Activated naive CD8-positive, alpha-beta T cell treated with anti-CD3 and anti-CD28 coated beads, Interleukin-2, amount 50 U/mL, for 24 hours (primary cell): ENCODE measurements at regions not wholly inside any gene's neighbourhood (a gene's known extent, or its start where the extent isn't known, plus 50 kb on each side); places are given as distances from the start of the nearest gene placed in this dataset.
A peak's percentile ranks its signal among the peaks of the same experiment; 100 is the strongest.
"Not testable (repeated sequence)": the region's sequence is repeated elsewhere in the genome, so short reads cannot be mapped to it uniquely, and the experiment has no call there.

Experiments used
- ATAC-seq: fragments of 150-1000 bp; cut with Tn5 transposase; one replicate; pipeline ENCODE4 v1.10.0; 2021
- DNase-seq: peaks from one replicate; pipeline ENCODE4 v3.0.0; 2021
- H3K27ac Mint-ChIP-seq: one replicate; pipeline ENCODE4 v1.8.0; 2021; ENCODE audit warnings: mild to moderate bottlenecking, mixed read lengths
- H3K27me3 Mint-ChIP-seq: one replicate; pipeline ENCODE4 v1.8.0; 2021; ENCODE audit warnings: mixed read lengths
- H3K36me3 Mint-ChIP-seq: one replicate; pipeline ENCODE4 v1.8.0; 2021; ENCODE audit warnings: low read depth, mixed read lengths
- H3K4me1 Mint-ChIP-seq: one replicate; pipeline ENCODE4 v1.8.0; 2021; ENCODE audit warnings: mixed read lengths
- H3K4me3 Mint-ChIP-seq: one replicate; pipeline ENCODE4 v1.8.0; 2021; ENCODE audit warnings: mild to moderate bottlenecking, moderate library complexity, mixed read lengths
- H3K9me3 Mint-ChIP-seq: one replicate; pipeline ENCODE4 v1.8.0; 2021; ENCODE audit warnings: mixed read lengths

DNA sequence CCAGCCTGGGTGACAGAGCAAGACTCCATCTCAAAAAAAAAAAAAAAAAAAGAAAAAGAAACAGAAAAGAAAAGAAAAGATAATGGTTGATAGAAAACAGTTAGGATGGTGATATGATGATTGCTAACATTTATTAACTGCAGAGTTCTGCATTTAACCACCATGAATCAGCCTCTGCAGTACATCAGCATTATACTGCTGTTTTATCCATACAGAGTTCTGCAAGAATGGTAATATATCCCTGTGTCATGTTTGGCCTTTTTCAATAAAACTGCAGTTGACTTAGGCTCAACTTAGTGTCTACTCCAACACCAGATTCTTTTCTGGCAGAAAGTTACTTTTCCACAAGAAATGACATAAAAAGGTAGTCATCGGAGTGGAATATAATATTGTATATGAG is 62.6 kb downstream of the DUSP6 start:
- no peak for ATAC-seq
- DNase-seq: no peak

DNA sequence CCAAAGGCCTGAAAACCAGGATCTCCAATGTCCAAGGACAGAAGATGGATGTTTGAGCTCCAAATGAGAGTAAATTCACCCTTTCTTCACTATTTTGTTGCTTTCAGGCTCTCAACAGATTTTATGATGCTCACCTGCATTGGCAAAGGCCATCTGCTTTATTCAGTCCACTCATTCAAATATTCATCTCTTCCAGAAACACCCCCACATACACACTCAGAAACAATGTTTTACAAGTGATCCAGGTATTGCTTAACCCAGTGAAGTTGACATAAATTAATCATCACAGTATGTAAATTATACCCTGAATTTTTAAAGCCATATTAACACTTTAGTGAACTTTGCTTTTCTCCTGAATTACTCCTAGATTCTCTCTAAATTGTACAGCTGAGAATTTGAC is 63.3 kb downstream of the DUSP6 start:
- DNase-seq (no peak), ATAC-seq (no peak)
- H3K4me1 Mint-ChIP-seq: peaks cover 3% of the 10 kb centered on the region
- no peaks in the 10 kb centered on the region for H3K27me3 Mint-ChIP-seq
- no peaks in the 10 kb centered on the region for H3K36me3 Mint-ChIP-seq
- H3K9me3 Mint-ChIP-seq: no peaks in the 10 kb centered on the region
- no peak overlapping the region for H3K4me3 Mint-ChIP-seq
- no peak overlapping the region for H3K27ac Mint-ChIP-seq

More for the DNA sequence above, 62.6 kb downstream of the DUSP6 start:
- H3K27me3 Mint-ChIP-seq: no peaks in the 10 kb centered on the region
- H3K4me1 Mint-ChIP-seq: peaks cover 3% of the 10 kb centered on the region
- no peaks in the 10 kb centered on the region for H3K9me3 Mint-ChIP-seq
- H3K27ac Mint-ChIP-seq: no peak overlapping the region
- no peak overlapping the region for H3K4me3 Mint-ChIP-seq
- no peaks in the 10 kb centered on the region for H3K36me3 Mint-ChIP-seq

GRCh38 chr12:89286501-89286900 is 65.8 kb downstream of the DUSP6 start:
- Mint-ChIP-seq H3K4me1 (peaks cover 18% of the 10 kb centered on the region), H3K27me3 (no peaks in the 10 kb centered on the region), H3K9me3 (no peaks in the 10 kb centered on the region), H3K27ac (no peak overlapping the region), H3K4me3 (no peak overlapping the region), H3K36me3 (no peaks in the 10 kb centered on the region)
- ATAC-seq: no peak
- no peak for DNase-seq

DNA sequence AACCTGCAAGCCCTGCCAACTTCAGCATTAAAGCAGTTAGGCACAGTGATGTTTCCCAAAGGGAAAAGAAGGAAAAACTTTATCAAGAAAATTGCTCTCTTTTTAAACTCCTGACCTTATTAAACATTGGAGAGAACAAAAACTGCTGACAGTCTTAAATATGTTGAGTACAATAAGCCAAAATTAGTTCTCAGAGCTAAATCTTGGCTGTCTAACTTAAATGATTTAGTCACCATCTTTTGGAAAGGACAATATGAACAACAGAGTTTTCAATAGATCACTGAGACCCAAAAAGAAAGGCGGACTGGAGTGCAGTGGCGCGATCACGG is 70.8 kb downstream of the DUSP6 start:
- Mint-ChIP-seq H3K4me3 (no peak overlapping the region), H3K9me3 (peaks cover 3% of the 10 kb centered on the region), H3K4me1 (peaks cover 30% of the 10 kb centered on the region), H3K27me3 (no peaks in the 10 kb centered on the region), H3K36me3 (peaks cover 3% of the 10 kb centered on the region), H3K27ac (peak overlapping the region; percentile 47)
- DNase-seq (no peak), ATAC-seq (no peak)

DNA sequence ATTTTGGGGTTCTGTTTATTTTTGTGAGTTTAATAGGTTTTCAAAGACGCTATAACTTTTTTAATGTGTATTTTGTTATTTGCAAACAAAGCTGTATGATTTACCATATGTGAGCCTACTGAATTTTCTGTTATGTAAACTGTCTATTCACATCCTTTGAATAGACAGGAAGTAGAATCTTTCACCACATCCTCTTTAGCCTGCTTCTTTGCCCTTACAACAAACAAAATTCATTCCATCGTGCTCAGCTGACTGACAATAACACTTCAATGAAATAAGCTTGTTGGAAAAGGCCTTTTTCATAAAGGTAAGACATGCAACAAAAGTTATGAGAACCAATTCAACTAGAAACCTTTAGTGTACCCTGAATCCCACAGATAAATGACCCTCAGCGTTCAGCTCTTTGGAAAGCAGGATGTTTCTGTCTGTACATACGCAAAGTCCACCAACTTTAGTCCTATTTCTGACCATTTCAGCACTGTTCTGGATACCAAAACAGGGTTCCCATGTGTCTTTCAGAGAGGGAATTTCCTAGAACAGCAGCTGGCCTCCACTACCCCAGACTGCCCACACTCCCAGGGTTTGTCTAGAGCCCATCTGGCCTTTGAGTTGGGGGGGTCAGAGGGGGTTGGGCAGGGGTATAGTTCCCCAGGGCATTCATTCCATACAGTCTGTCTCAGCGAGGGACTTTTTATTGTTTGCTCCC is 71.3 kb downstream of the DUSP6 start:
- H3K36me3 Mint-ChIP-seq: peaks cover 3% of the 10 kb centered on the region
- peak overlapping the region; percentile 47 for H3K27ac Mint-ChIP-seq
- no peak overlapping the region for H3K4me3 Mint-ChIP-seq
- H3K27me3 Mint-ChIP-seq: no peaks in the 10 kb centered on the region
- peaks cover 3% of the 10 kb centered on the region for H3K9me3 Mint-ChIP-seq
- H3K4me1 Mint-ChIP-seq: peaks cover 30% of the 10 kb centered on the region
- DNase-seq (no peak), ATAC-seq (no peak)

- DNase-seq (no peak), ATAC-seq (no peak)
- H3K36me3 Mint-ChIP-seq: peaks cover 3% of the 10 kb centered on the region
- peaks cover 3% of the 10 kb centered on the region for H3K9me3 Mint-ChIP-seq
- no peak overlapping the region for H3K27ac Mint-ChIP-seq
- no peaks in the 10 kb centered on the region for H3K27me3 Mint-ChIP-seq
- no peak overlapping the region for H3K4me3 Mint-ChIP-seq
- peaks cover 30% of the 10 kb centered on the region for H3K4me1 Mint-ChIP-seq
Measured at GRCh38 chr12:89279499-89279898, 72.8 kb downstream of the DUSP6 start.

- ATAC-seq: no peak
- DNase-seq: no peak
- Mint-ChIP-seq H3K27me3 (no peaks in the 10 kb centered on the region), H3K4me3 (no peak overlapping the region), H3K4me1 (peaks cover 30% of the 10 kb centered on the region), H3K9me3 (peaks cover 3% of the 10 kb centered on the region), H3K27ac (no peak overlapping the region), H3K36me3 (peaks cover 3% of the 10 kb centered on the region)
Measured at GRCh38 chr12:89278862-89279261, 73.4 kb downstream of the DUSP6 start.

- Mint-ChIP-seq H3K4me1 (peaks cover 35% of the 10 kb centered on the region), H3K4me3 (no peak overlapping the region), H3K36me3 (peaks cover 3% of the 10 kb centered on the region), H3K9me3 (peaks cover 3% of the 10 kb centered on the region), H3K27ac (no peak overlapping the region), H3K27me3 (no peaks in the 10 kb centered on the region)
- DNase-seq: no peak
- ATAC-seq: no peak
Measured at GRCh38 chr12:89278169-89278568, 74.1 kb downstream of the DUSP6 start.

GRCh38 chr12:89276860-89277259 is 75.4 kb downstream of the DUSP6 start:
- ATAC-seq (no peak), DNase-seq (no peak)
- Mint-ChIP-seq H3K36me3 (peaks cover 3% of the 10 kb centered on the region), H3K4me1 (peaks cover 25% of the 10 kb centered on the region), H3K4me3 (no peak overlapping the region), H3K27ac (no peak overlapping the region), H3K9me3 (peaks cover 8% of the 10 kb centered on the region), H3K27me3 (no peaks in the 10 kb centered on the region)

GRCh38 chr12:89273525-89273924 is 78.8 kb downstream of the DUSP6 start:
- H3K27ac Mint-ChIP-seq: no peak overlapping the region
- no peaks in the 10 kb centered on the region for H3K27me3 Mint-ChIP-seq
- ATAC-seq: no peak
- peaks cover 7% of the 10 kb centered on the region for H3K4me1 Mint-ChIP-seq
- DNase-seq: no peak
- H3K9me3 Mint-ChIP-seq: peaks cover 11% of the 10 kb centered on the region
- H3K4me3 Mint-ChIP-seq: no peak overlapping the region
- no peaks in the 10 kb centered on the region for H3K36me3 Mint-ChIP-seq

DNA sequence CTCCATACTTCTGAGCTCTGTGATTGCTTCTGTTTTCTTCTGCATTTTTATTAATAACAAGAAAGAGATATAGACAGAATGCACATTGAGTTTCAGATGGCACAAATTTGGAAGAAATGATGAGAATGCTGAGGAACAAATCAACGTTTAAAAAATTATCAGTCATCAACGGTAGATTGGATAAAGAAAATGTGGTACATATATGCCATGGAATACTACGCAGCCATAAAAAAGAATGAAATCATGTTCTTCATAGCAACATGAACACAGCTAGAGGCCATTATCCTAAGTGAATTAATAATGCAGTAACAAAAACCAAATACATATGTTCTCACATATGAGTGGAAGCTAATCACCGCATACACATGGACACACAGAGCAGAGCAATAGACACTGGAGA is 81.8 kb downstream of the DUSP6 start:
- Mint-ChIP-seq H3K9me3 (peaks cover 11% of the 10 kb centered on the region), H3K4me3 (no peak overlapping the region), H3K27me3 (no peaks in the 10 kb centered on the region), H3K4me1 (peaks cover 12% of the 10 kb centered on the region), H3K36me3 (no peaks in the 10 kb centered on the region), H3K27ac (no peak overlapping the region)
- ATAC-seq: no peak
- DNase-seq: no peak

DNA sequence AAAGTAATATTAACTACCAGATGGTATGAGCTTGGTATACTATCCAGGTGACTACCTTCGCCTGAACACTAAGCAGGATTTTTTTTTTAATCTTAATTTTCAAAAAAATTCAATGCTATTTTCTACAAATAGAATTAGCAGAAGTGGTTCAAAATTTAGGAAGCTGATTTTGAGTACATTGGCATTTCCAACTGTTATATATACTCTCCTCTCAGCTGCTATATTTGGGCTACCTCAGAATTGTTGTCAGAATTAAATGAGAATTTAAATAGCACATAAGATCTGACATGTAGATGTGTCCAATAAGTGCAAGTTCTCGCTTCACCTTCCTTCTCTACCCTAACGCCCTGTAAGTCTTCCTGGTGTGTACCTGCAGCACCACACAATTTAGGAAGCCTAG is 83.1 kb downstream of the DUSP6 start:
- no peak for DNase-seq

GRCh38 chr12:89267404-89267803 is 84.9 kb downstream of the DUSP6 start:
- Mint-ChIP-seq H3K4me1 (peaks cover 8% of the 10 kb centered on the region), H3K4me3 (no peak overlapping the region), H3K9me3 (peaks cover 6% of the 10 kb centered on the region), H3K36me3 (no peaks in the 10 kb centered on the region), H3K27me3 (no peaks in the 10 kb centered on the region), H3K27ac (no peak overlapping the region)
- no peak for DNase-seq
- no peak for ATAC-seq

More for the DNA sequence above, 83.1 kb downstream of the DUSP6 start:
- peaks cover 15% of the 10 kb centered on the region for H3K4me1 Mint-ChIP-seq
- H3K9me3 Mint-ChIP-seq: peaks cover 11% of the 10 kb centered on the region
- H3K36me3 Mint-ChIP-seq: no peaks in the 10 kb centered on the region
- no peak for ATAC-seq
- H3K27ac Mint-ChIP-seq: no peak overlapping the region
- no peaks in the 10 kb centered on the region for H3K27me3 Mint-ChIP-seq
- H3K4me3 Mint-ChIP-seq: no peak overlapping the region

- not testable (repeated sequence) for ATAC-seq, H3K36me3 Mint-ChIP-seq, DNase-seq, H3K9me3 Mint-ChIP-seq, H3K27me3 Mint-ChIP-seq, H3K27ac Mint-ChIP-seq, H3K4me1 Mint-ChIP-seq, H3K4me3 Mint-ChIP-seq
Measured at GRCh38 chr12:89266574-89267188, 85.6 kb downstream of the DUSP6 start.

GRCh38 chr12:89264837-89265236 is 87.5 kb downstream of the DUSP6 start:
- ATAC-seq: no peak
- DNase-seq: no peak
- Mint-ChIP-seq H3K36me3 (no peaks in the 10 kb centered on the region), H3K9me3 (no peaks in the 10 kb centered on the region), H3K4me3 (no peak overlapping the region), H3K4me1 (peaks cover 12% of the 10 kb centered on the region), H3K27me3 (no peaks in the 10 kb centered on the region), H3K27ac (no peak overlapping the region)
